HG03066 (cell line): ENCODE measurements at regions not wholly inside any gene's neighbourhood (a gene's known extent, or its start where the extent isn't known, plus 50 kb on each side); places are given as distances from the start of the nearest gene placed in this dataset.
"Not testable (repeated sequence)": the region's sequence is repeated elsewhere in the genome, so short reads cannot be mapped to it uniquely, and the experiment has no call there.

Experiments
- ATAC-seq: cut with Tn5 transposase; IDR thresholded peaks from one replicate; pipeline ENCODE4 v1.9.1; 2021; ENCODE audit warnings: low read depth; ENCODE audit not compliant: unreplicated experiment

GRCh38 chr7:97372882-97373281 is 255.4 kb downstream of the SDHAF3 start:
- no peak for ATAC-seq

- no peak for ATAC-seq
These were observed 256.2 kb downstream of the SDHAF3 start for GRCh38 chr7:97373736-97374135.

- no peak for ATAC-seq
These were observed 260.2 kb downstream of the SDHAF3 start for GRCh38 chr7:97377713-97378112.

- no peak for ATAC-seq
These were observed 264.5 kb downstream of the SDHAF3 start for GRCh38 chr7:97381815-97382554.

GRCh38 chr7:97390052-97390451 is 272.6 kb downstream of the SDHAF3 start:
- no peak for ATAC-seq

GRCh38 chr7:97390915-97391593 is 273.6 kb downstream of the SDHAF3 start:
- ATAC-seq = no peak

- ATAC-seq = no peak
These were observed 283.9 kb downstream of the SDHAF3 start for GRCh38 chr7:97401398-97401797.

- no peak for ATAC-seq
These were observed 288.3 kb downstream of the SDHAF3 start for GRCh38 chr7:97405835-97406234.

- no peak for ATAC-seq
These were observed 289.6 kb downstream of the SDHAF3 start for GRCh38 chr7:97407106-97407505.

GRCh38 chr7:97409346-97409745 is 291.8 kb downstream of the SDHAF3 start:
- no peak for ATAC-seq

- ATAC-seq = no peak
These were observed 300.8 kb downstream of the SDHAF3 start for GRCh38 chr7:97418312-97418711.

GRCh38 chr7:97419898-97420297 is 302.4 kb downstream of the SDHAF3 start:
- no peak for ATAC-seq

GRCh38 chr7:97421307-97421930 is 303.9 kb downstream of the SDHAF3 start:
- ATAC-seq = no peak

- ATAC-seq = no peak
These were observed 304.5 kb downstream of the SDHAF3 start for GRCh38 chr7:97422046-97422445.

GRCh38 chr7:97430006-97430405 is 301.9 kb upstream of the TAC1 start:
- no peak for ATAC-seq

- ATAC-seq = no peak
These were observed 292.2 kb upstream of the TAC1 start for GRCh38 chr7:97439637-97440214.

GRCh38 chr7:97446361-97446760 is 285.5 kb upstream of the TAC1 start:
- no peak for ATAC-seq

GRCh38 chr7:97449448-97449847 is 282.4 kb upstream of the TAC1 start:
- ATAC-seq = not testable (repeated sequence)

GRCh38 chr7:97450516-97450915 is 281.4 kb upstream of the TAC1 start:
- no peak for ATAC-seq

- ATAC-seq = no peak
These were observed 277.2 kb upstream of the TAC1 start for GRCh38 chr7:97454636-97455035.

- no peak for ATAC-seq
These were observed 274.8 kb upstream of the TAC1 start for GRCh38 chr7:97457054-97457453.
